GM21529 (cell line): ENCODE measurements at regions not wholly inside any gene's neighbourhood (a gene's known extent, or its start where the extent isn't known, plus 50 kb on each side); places are given as distances from the start of the nearest gene placed in this dataset.
"Not testable (repeated sequence)": the region's sequence is repeated elsewhere in the genome, so short reads cannot be mapped to it uniquely, and the experiment has no call there.

Experiments
- ATAC-seq: cut with Tn5 transposase; IDR thresholded peaks from one replicate; pipeline ENCODE4 v1.9.1; 2021; ENCODE audit not compliant: unreplicated experiment

DNA sequence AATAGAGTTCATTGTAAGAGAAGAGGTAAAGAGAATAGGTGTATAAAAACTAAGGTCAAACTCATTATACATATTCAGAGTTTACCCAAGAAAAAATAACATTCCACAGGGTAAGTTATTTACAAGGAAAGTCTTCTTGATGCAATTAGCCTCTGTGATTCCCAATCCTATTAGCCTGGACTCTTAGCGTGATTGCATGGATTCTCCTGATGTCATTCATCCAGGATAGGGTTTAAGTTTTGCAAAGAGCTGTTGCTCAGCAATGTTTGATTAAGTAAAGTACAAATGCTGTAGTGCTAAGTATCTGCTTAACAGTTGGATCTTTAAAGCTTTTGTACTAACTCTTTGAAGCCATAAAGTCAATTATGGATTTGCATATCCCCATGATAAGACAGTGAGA is 767.8 kb upstream of the LUZP2 start:
- ATAC-seq = no peak

GRCh38 chr11:23730307-23730998 is 766.4 kb upstream of the LUZP2 start:
- no peak for ATAC-seq

- ATAC-seq = no peak
Measured at GRCh38 chr11:23732026-23732425, 764.8 kb upstream of the LUZP2 start.

DNA sequence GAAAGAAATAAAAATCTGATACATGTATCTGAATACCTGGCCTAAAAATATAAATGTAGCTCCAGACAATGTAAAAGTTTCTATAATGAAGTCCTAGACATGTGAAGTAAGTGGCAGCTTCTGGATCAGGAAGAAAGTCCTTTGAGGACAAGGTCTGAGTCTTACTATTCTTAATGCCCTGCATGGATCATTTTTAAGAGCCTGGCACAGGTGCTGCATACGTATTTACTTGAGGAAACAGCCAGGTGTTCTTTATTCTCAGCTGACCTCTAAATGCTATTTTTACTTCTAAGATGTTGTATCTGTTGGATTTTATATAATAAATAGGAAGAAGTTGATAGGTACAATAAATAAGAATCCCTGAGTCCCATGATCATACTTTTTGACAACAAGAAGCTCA is 750.0 kb upstream of the LUZP2 start:
- no peak for ATAC-seq

DNA sequence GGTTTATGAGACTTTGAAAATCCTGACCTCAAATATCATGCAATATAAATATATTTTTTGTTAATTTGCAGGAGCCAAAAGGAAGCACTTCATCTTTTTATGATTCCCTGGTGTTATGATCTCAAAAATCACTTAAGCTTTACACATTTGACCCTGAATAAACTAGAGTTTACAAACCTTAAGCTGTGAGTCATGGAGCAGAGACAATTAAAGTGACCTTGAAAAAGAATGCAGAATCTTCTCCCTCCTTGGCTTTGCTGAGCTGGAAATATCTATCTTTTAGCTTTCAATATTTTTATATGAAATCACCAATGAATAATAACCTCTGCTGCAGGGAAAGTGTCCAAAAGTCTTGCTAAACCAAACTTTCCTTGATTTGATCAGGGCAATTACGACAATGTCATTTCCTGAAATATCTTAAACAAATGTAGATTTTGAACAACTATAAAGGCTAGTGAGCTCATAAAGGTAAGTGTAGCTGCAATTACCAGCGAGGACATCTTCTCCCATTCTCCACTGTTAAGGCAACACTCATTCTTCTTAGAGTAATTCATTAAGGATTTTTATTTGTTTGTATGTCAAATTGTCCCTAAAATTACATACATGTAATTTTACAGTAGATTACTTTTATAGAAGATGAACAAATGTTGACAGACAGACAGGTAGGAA is 747.0 kb upstream of the LUZP2 start:
- ATAC-seq = no peak

DNA sequence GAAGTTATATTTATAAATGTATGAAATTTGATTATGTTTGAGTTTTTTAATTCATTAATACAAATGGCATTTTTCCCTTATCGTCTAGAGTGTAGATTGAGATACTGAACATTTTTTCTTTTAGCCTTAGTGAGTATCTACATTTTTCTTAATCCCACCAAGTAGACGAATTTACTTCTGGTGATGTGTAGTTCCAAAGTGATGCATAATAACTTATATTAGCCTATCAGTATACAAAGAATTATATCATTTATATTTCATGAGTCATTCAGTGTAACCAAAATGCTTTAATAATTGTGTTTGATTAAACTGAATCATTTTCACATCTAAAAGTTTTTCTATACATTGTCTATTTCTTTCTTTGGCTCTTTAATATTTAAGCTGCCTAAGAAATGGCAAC is 745.6 kb upstream of the LUZP2 start:
- no peak for ATAC-seq

DNA sequence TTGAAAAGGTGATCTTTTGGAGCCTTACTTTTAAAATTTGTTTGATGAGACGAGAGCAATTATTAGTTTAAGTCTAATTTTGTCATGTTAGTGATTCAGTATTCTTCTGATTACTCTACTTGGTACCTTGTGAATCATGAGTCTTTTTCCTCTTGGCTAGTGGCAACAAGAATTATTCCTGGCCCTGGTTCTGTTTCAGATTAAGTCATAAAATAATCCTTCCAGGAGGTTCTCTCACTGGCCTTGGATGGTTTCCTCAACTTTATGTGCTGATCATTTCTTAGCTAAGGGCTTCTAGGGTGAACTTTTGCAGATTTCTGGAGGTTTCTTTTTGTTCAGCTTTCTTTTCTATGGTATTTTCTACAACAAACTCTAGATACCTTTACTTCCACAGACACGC is 741.8 kb upstream of the LUZP2 start:
- ATAC-seq = no peak

DNA sequence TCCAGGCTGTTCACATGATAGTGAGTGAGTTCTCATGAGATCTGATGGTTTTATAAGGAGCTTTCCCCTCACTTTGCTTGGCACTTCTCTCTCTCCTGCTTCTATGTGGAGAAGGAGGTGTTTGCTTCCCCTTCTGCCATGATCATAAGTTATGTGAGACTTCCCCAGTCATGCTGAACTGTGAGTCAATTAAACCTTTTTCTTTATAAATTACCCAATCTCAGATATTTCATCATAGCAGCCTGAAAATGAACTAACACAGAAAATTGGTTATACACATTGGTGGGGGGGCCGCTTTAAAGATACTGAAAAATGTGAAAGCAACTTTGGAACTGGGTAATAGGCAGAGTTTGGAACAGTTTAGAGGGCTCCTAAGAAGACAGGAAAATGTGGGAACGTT is 741.1 kb upstream of the LUZP2 start:
- no peak for ATAC-seq

GRCh38 chr11:23759489-23759888 is 737.4 kb upstream of the LUZP2 start:
- no peak for ATAC-seq

DNA sequence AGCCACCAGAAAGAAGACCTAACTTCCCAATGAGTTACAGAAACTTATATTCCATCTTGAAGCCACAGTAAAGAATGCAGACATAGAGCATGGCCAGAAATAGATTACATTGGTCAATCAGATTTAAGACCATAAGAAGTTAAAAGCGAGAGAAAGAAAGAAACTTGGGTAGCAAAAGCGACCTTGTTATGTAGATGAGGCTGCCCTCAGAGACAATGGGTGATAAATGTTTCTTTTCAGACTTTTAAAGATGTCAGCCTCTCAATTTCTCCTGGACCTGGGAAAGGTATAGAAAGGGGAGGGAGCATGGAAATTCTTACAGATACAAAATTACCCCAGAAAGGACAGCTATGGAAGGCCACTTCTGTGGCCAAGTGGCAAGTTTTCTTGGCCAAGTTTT is 732.6 kb upstream of the LUZP2 start:
- ATAC-seq = no peak

- ATAC-seq = no peak
Measured at GRCh38 chr11:23765682-23766252, 731.1 kb upstream of the LUZP2 start.

- no peak for ATAC-seq
Measured at GRCh38 chr11:23767576-23767975, 729.3 kb upstream of the LUZP2 start.

GRCh38 chr11:23769214-23769613 is 727.6 kb upstream of the LUZP2 start:
- no peak for ATAC-seq

DNA sequence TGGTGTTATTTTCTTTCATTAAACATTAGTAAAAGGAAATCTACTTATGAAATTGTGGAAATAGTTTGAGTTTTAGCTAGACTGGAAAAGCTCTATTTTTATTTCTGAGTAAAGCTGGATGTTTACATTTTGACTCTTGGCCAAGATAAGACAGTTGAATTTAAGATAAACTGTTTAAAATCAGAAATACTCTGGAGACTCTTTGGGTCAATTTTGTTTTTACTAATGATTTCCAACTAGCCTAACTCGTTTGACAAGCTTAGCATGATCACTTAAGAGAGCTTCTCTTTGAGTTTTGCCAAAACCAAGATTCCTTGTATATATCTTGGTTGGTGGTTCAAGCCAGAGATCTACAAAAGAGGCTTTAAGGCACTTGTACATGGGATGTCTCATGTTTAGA is 724.8 kb upstream of the LUZP2 start:
- ATAC-seq = no peak

DNA sequence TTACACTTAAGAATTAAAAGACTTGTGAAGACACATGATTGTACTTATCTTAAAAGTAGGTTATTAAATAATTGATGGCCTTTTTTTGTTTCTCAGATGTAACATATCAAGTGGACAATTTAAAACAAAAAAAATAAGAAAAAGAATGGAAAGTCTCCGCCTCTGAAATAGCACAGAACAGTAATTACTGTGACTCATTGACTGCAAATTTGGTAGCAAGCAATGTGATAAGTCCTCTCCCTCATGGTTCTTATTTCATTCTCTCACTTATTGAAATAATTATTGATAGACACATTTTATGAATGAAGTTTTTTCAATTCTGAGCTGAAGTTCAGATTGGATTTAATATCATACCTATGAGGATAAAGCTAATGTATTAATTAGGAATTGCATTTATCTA is 717.9 kb upstream of the LUZP2 start:
- ATAC-seq = no peak

DNA sequence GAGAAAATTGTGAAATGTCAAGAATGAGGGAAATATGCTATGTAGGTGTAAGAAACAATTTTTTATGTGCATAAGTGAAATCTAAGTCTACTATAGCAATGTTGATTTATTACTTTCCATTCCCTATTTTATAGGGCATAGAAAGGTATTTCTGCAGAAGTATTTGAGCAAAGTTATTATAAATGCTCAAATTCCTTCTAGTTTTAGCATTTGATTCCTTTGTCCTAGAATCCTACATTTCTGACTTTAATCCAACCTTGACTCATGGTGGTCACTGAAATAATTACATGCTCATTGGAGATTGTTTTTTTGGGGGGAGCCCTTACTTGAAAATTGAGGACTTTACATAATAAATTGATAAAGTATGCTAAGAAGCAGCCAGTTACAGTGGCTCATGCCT is 716.6 kb upstream of the LUZP2 start:
- no peak for ATAC-seq

DNA sequence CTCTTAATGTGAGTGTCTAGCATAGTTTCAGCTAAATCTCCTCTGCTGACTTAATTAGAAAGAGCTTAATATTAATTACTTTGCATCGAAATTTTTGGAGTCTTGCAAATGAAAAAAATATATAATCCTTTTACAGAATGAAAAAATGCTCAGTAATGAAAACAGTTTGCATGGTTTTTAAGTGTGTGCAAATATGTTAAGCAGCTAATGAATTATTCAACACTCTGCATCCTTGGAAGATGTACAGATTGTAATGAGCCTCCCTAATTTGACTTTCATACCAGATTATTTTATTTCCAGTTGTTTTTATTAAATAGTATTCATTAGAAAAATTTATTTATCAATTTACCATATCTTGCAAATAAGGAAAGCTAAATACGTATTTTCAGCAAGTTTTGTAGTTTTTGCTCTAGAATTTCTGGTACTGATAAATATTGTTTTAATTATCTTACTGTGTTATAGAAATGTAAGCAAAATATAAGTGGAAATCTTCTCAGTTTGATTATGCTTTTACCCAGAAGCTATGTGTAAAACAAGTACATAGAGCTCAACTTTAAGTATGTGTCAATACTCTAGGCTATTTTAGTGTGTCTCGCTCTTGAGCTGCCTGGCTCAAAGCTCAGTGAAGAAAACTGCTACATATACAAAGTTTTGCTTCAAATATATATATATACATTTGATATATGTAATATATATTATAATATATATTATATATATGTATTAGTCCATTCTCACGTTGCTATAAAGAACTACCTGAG is 714.9 kb upstream of the LUZP2 start:
- no peak for ATAC-seq

DNA sequence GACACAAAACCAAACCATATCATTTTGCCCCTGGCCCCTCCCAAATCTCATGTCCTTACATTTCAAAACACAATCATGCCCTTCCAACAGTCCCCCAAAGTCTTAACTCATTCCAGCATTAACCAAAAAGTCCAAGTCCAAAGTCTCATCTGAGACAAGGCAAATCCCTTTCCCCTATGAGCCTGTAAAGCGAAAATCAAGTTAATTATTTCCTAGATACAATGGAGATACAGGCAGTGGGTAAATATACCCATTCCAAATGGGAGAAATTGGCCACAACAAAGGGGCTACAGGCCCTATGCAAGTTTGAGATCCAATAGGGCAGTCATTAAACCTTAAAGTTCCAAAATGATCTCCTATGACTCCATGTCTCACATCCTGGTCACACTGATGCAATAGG is 709.9 kb upstream of the LUZP2 start:
- not testable (repeated sequence) for ATAC-seq

GRCh38 chr11:23789200-23789853 is 707.5 kb upstream of the LUZP2 start:
- ATAC-seq = no peak

- no peak for ATAC-seq
Measured at GRCh38 chr11:23789938-23790371, 706.9 kb upstream of the LUZP2 start.
